IMR-90 (cell line): ENCODE measurements at regions not wholly inside any gene's neighbourhood (a gene's known extent, or its start where the extent isn't known, plus 50 kb on each side); places are given as distances from the start of the nearest gene placed in this dataset.

Experiments
- ATAC-seq: fragments of 200-7000 bp; cut with Tn5 transposase; 2 replicates; pipeline ENCODE4 v1.9.1; 2020; ENCODE audit warnings: low read depth, mild to moderate bottlenecking, moderate library complexity
- BruUV-seq: library from RNA; stranded (reverse); fragments of 400-500 nt; replicated peaks from 2 replicates; lab custom pipeline; 2021; lab: Mats Ljungman, UMichigan
- CTCF ChIA-PET: fragments of 300-600 bp; formaldehyde crosslinking; extraction: SDS; loops from one replicate; lab custom pipeline; 2021; ENCODE audit warnings: antibody characterized with exemption; lab: Yijun Ruan, JAX
- POLR2A ChIA-PET: fragments of 300-600 bp; sonication (Branson Sonifier 250); formaldehyde crosslinking; loops from one replicate; lab custom pipeline; 2022; ENCODE audit warnings: antibody characterized with exemption; ENCODE audit not compliant: unreplicated experiment; lab: Charles Lee
- DNase-seq: peaks from one replicate; pipeline ENCODE4 v3.0.0; 2013
- H2AFZ ChIP-seq: replicated peaks from 2 replicates; pipeline ENCODE3; 2013; ENCODE audit warnings: low read length, mild to moderate bottlenecking; ENCODE audit not compliant: poor library complexity
- H2AK5ac ChIP-seq: 2 replicates; pipeline ENCODE4 v1.6.1; 2013; ENCODE audit warnings: low read depth, low read length, inconsistent platforms
- H2AK9ac ChIP-seq: replicated peaks from 2 replicates; pipeline ENCODE3; 2013; ENCODE audit warnings: mild to moderate bottlenecking, low read depth, low read length, moderate library complexity; ENCODE audit not compliant: poor library complexity
- H2BK120ac ChIP-seq: 2 replicates; pipeline ENCODE4 v1.6.1; 2013; ENCODE audit warnings: low read depth, low read length, inconsistent platforms
- H2BK15ac ChIP-seq: 3 replicates; pipeline ENCODE4 v1.6.1; 2013; ENCODE audit warnings: low read depth, low read length, inconsistent platforms
- H2BK20ac ChIP-seq: 2 replicates; pipeline ENCODE4 v1.6.1; 2013; ENCODE audit warnings: low read depth, mild to moderate bottlenecking, inconsistent platforms, low read length, moderate library complexity
- H2BK5ac ChIP-seq: 2 replicates; pipeline ENCODE4 v1.6.1; 2013; ENCODE audit warnings: mild to moderate bottlenecking, low read depth, low read length, inconsistent platforms; ENCODE audit not compliant: poor library complexity, severe bottlenecking
- H3K14ac ChIP-seq: replicated peaks from 2 replicates; pipeline ENCODE4 v1.6.1; 2013; ENCODE audit warnings: low read depth, low read length, inconsistent platforms
- H3K18ac ChIP-seq: 2 replicates; pipeline ENCODE4 v1.6.1; 2013; ENCODE audit warnings: low read depth, low read length, control low read depth
- H3K23ac ChIP-seq: 2 replicates; pipeline ENCODE4 v1.6.1; 2013; ENCODE audit warnings: low read depth, low read length, inconsistent platforms
- H3K27ac ChIP-seq: 2 replicates; pipeline ENCODE4 v1.5.1; 2013; ENCODE audit warnings: mild to moderate bottlenecking, control low read depth, low read length; ENCODE audit not compliant: insufficient read depth
- H3K27me3 ChIP-seq: 2 replicates; pipeline ENCODE4 v1.6.1; 2013; ENCODE audit warnings: low read length; ENCODE audit not compliant: control insufficient read depth, insufficient read depth
- H3K36me3 ChIP-seq: 2 replicates; pipeline ENCODE4 v1.6.1; 2013; ENCODE audit warnings: low read length, mixed read lengths; ENCODE audit not compliant: control insufficient read depth, insufficient read depth
- H3K4ac ChIP-seq: 2 replicates; pipeline ENCODE4 v1.6.1; 2013; ENCODE audit warnings: low read depth, low read length, inconsistent platforms
- H3K4me1 ChIP-seq: 2 replicates; pipeline ENCODE4 v1.6.1; 2013; ENCODE audit warnings: low read length, mixed read lengths; ENCODE audit not compliant: control insufficient read depth, insufficient read depth
- H3K4me2 ChIP-seq: 2 replicates; pipeline ENCODE4 v1.6.1; 2013; ENCODE audit warnings: low read depth, mild to moderate bottlenecking, control low read depth, low read length, moderate library complexity
- H3K4me3 ChIP-seq: 2 replicates; pipeline ENCODE4 v1.5.1; 2013; ENCODE audit warnings: low read depth, mild to moderate bottlenecking, control low read depth, low read length, moderate library complexity; ENCODE audit not compliant: insufficient read depth
- H3K56ac ChIP-seq: 2 replicates; pipeline ENCODE4 v1.6.1; 2013; ENCODE audit warnings: low read length, inconsistent platforms; ENCODE audit not compliant: insufficient read depth; ENCODE audit errors: extremely low read depth
- H3K79me1 ChIP-seq, 2 experiments: 2 replicates each; pipeline ENCODE4 v1.6.1; 2013; ENCODE audit warnings: low read length in 2 of 2, inconsistent platforms in 1 of 2, low read depth in 1 of 2
- H3K9ac ChIP-seq: 2 replicates; pipeline ENCODE4 v1.6.1; 2013; ENCODE audit warnings: low read depth, low read length, control low read depth
- H3K9me1 ChIP-seq: 2 replicates; pipeline ENCODE4 v1.6.1; 2013; ENCODE audit warnings: low read length, inconsistent platforms; ENCODE audit not compliant: insufficient read depth
- H3K9me3 ChIP-seq: 2 replicates; pipeline ENCODE4 v1.6.1; 2013; ENCODE audit warnings: low read length; ENCODE audit not compliant: control insufficient read depth, insufficient read depth
- H4K20me1 ChIP-seq: 2 replicates; pipeline ENCODE4 v1.6.1; 2013; ENCODE audit warnings: low read length, inconsistent platforms; ENCODE audit not compliant: insufficient read depth
- H4K5ac ChIP-seq: 2 replicates; pipeline ENCODE4 v1.6.1; 2013; ENCODE audit warnings: mild to moderate bottlenecking, low read depth, low read length, control low read depth
- H4K8ac ChIP-seq, 2 experiments: 2 replicates each; pipeline ENCODE4 v1.6.1; 2013; ENCODE audit warnings: low read depth in 2 of 2, low read length in 2 of 2, control low read depth in 1 of 2, inconsistent platforms in 1 of 2
- H4K91ac ChIP-seq: 2 replicates; pipeline ENCODE4 v1.6.1; 2013; ENCODE audit warnings: low read depth, low read length, inconsistent platforms; ENCODE audit not compliant: insufficient read depth
- CTCF ChIP-seq: conservative IDR thresholded peaks from 2 replicates; pipeline ENCODE4 v1.5.1; 2012; ENCODE audit warnings: mild to moderate bottlenecking, low read depth, low read length, improper control_type of control experiment
- ELK1 ChIP-seq: fragments of 150-350 bp; IDR thresholded peaks from 2 replicates; pipeline ENCODE4 v1.6.1; 2016; ENCODE audit warnings: low read depth, mild to moderate bottlenecking, low read length, moderate library complexity, borderline replicate concordance
- MAFK ChIP-seq: IDR thresholded peaks from 2 replicates; pipeline ENCODE4 v1.6.1; 2012; ENCODE audit warnings: low read depth, low read length, improper control_type of control experiment
- MXI1 ChIP-seq: IDR thresholded peaks from 2 replicates; pipeline ENCODE4 v1.6.1; 2012; ENCODE audit warnings: low read depth, mild to moderate bottlenecking, low read length, moderate library complexity, borderline replicate concordance
- NFE2L2 ChIP-seq: fragments of 150-350 bp; IDR thresholded peaks from 2 replicates; pipeline ENCODE4 v1.6.1; 2016; ENCODE audit warnings: low read depth, mild to moderate bottlenecking, low read length
- RAD21 ChIP-seq: IDR thresholded peaks from 2 replicates; pipeline ENCODE4 v1.6.1; 2012; ENCODE audit warnings: low read length, improper control_type of control experiment
- WGBS, 2 experiments: methylation state at CpG; one replicate each; pipeline versions ENCODE4 v1.1.5 to v1.1.7; 2013; ENCODE audit warnings: missing lambda C conversion rate in 2 of 2; ENCODE audit not compliant: insufficient read length in 1 of 2; ENCODE audit errors: extremely low coverage in 2 of 2; 5-methylcytosine and 5-hydroxymethylcytosine counted together
- dilution Hi-C: fragments of 300-500 bp; cut with HindIII; formaldehyde crosslinking; loops from one replicate; pipeline ENCODE4 v1.14.3; 2018; ENCODE audit warnings: low sequenced_read_pairs; ENCODE audit not compliant: unreplicated experiment
- in situ Hi-C: fragments of 300-500 bp; cut with MboI; formaldehyde crosslinking; loops from 3 replicates; pipeline ENCODE4 v1.14.3; 2019; ENCODE audit warnings: low sequenced_read_pairs, inconsistent platforms, mixed read lengths
- intact Hi-C: fragments of 100-400 bp; cut with micrococcal nuclease; formaldehyde crosslinking; loops from 2 replicates; pipeline ENCODE4 v1.10.0; 2022

GRCh38 chr1:67931198-67931597 lies 97.9 kb upstream of the GNG12 start:
- TF ChIP-seq RAD21 = no peak
- TF ChIP-seq CTCF = no peak
- TF ChIP-seq NFE2L2 = no peak
- no peak for TF ChIP-seq MXI1
- peak; percentile 46; the same call in 1 of the 2 replicates for TF ChIP-seq MAFK
- no peak for TF ChIP-seq ELK1
- Histone ChIP-seq H3K56ac (no peak overlapping the region), H3K27me3 (no peaks in the 10 kb centered on the region), H2BK20ac (no peak overlapping the region), H3K36me3 (no peaks in the 10 kb centered on the region), H3K23ac (no peak overlapping the region), H3K4me2 (no peak overlapping the region), H3K4me1 (peaks cover 5% of the 10 kb centered on the region), H3K18ac (no peak overlapping the region), H2BK5ac (no peak overlapping the region), H2AFZ (no peak overlapping the region), H4K91ac (no peak overlapping the region), H3K4me3 (no peak overlapping the region), H2AK9ac (no peak overlapping the region), H3K9me1 (peaks cover 2% of the 10 kb centered on the region; the same call in 1 of the 2 replicates), H2BK15ac (no peak overlapping the region), H3K9ac (no peak overlapping the region), H2AK5ac (no peak overlapping the region), H3K27ac (no peak overlapping the region), H2BK120ac (no peak overlapping the region), H4K5ac (no peak overlapping the region), H3K4ac (no peak overlapping the region), H4K20me1 (no peaks in the 10 kb centered on the region), H3K14ac (no peak overlapping the region), H4K8ac (no peak overlapping the region), H3K9me3 (no peaks in the 10 kb centered on the region), H3K79me1 (no peaks in the 10 kb centered on the region)
- ATAC-seq = no peak
- WGBS, 2 experiments = no CpG with 5 or more reads among the region's 3 CpGs
- no peak for DNase-seq
- ChIA-PET CTCF (no interaction called here), POLR2A (interaction anchor here (0.7 kb wide), 1 partner anchor 19 kb away, joined by 10 read pairs; no protein-coding TSS in a partner anchor)
- no TSS peak for BruUV-seq
- dilution Hi-C loops = no loop called here
- intact Hi-C loops = no loop called here
- in situ Hi-C loops = no loop called here
